ENCODE measurements at regions not wholly inside any gene's neighbourhood (a gene's known extent, or its start where the extent isn't known, plus 50 kb on each side); places are given as distances from the start of the nearest gene placed in this dataset.
"Not testable (repeated sequence)": the region's sequence is repeated elsewhere in the genome, so short reads cannot be mapped to it uniquely, and the experiment has no call there.

DNA sequence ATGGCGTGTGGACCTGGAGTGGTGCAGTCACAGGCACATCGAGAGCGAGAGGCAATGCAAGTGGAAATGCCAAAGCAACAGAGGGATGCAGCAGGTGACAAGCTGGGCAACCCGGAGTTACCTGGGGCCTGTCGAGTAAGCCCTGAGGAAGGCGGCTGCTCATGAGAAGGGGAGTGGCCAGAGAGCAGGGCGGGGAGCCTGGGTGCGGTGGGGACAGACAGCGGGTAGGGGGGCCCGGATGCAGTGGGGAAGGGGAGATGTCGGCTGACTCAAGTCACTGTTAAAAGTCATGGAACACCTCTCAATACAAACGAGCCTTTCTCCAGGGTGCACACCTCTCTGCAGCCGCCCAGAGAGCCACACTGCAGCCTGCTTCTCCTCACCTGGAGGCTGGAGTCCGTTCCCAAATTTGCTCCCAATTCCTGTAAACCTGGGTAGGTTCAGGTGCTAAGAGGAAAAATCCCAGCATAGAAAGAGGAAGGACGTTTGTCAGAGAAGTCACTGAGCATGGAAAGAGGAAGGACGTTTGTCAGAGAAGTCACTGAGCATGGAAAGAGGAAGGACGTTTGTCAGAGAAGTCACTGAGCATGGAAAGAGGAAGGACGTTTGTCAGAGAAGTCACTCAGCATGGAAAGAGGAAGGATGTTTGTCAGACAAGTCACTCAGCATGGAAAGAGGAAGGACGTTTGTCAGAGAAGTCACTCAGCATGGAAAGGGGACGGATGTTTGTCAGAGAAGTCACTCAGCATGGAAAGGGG, 71.7 kb upstream of the TWIST2 start:
- H3K4me3 ChIP-seq (ENCODE audit: low read depth, low read length) = no peak overlapping the region
- no peak for DNase-seq (ENCODE audit: low read depth)
- TF ChIP-seq, protein P1, sequence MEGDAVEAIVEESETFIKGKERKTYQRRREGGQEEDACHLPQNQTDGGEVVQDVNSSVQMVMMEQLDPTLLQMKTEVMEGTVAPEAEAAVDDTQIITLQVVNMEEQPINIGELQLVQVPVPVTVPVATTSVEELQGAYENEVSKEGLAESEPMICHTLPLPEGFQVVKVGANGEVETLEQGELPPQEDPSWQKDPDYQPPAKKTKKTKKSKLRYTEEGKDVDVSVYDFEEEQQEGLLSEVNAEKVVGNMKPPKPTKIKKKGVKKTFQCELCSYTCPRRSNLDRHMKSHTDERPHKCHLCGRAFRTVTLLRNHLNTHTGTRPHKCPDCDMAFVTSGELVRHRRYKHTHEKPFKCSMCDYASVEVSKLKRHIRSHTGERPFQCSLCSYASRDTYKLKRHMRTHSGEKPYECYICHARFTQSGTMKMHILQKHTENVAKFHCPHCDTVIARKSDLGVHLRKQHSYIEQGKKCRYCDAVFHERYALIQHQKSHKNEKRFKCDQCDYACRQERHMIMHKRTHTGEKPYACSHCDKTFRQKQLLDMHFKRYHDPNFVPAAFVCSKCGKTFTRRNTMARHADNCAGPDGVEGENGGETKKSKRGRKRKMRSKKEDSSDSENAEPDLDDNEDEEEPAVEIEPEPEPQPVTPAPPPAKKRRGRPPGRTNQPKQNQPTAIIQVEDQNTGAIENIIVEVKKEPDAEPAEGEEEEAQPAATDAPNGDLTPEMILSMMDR (conservative IDR thresholded peaks at IDR 0.05; ENCODE audit: low read depth, low read length) = no peak

DNA sequence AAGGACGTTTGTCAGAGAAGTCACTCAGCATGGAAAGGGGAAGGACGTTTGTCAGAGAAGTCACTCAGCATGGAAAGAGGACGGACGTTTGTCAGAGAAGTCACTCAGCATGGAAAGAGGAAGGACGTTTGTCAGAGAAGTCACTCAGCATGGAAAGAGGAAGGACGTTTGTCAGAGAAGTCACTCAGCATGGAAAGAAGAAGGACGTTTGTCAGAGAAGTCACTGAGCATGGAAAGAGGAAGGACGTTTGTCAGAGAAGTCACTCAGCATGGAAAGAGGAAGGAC, 71.2 kb upstream of the TWIST2 start:
- not testable (repeated sequence) for DNase-seq (ENCODE audit: low read depth); H3K4me3 ChIP-seq (ENCODE audit: low read depth, low read length)

DNA sequence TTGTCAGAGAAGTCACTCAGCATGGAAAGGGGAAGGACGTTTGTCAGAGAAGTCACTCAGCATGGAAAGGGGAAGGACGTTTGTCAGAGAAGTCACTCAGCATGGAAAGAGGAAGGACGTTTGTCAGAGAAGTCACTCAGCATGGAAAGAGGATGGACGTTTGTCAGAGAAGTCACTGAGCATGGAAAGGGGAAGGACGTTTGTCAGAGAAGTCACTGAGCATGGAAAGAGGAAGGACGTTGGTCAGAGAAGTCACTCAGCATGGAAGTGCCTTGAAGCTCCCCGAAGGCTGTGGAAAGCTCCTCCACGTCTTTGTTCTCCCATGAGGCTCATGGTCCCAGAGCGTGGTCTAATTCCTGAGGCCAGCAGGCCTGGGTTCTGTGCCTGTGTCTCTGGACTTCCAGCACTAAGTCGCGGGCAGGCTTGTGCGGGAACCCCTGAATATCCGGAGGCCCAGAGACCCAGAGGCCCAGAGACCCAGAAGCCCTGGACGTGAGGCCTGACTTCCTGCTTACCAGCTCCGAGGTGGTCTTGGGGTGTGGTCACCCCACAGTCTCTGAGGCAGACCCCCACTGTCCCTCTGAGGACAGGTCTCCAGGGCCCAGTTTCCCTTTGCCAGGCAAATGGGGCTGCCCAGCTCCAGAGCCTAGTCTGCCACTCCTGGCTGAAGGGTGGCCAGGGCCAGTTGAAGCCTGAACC, 70.4 kb upstream of the TWIST2 start:
- no peak overlapping the region for H3K4me3 ChIP-seq (ENCODE audit: low read depth, low read length)
- TF ChIP-seq, protein P1 (conservative IDR thresholded peaks at IDR 0.05; ENCODE audit: low read depth, low read length) = no peak
- DNase-seq (ENCODE audit: low read depth) = no peak

DNA sequence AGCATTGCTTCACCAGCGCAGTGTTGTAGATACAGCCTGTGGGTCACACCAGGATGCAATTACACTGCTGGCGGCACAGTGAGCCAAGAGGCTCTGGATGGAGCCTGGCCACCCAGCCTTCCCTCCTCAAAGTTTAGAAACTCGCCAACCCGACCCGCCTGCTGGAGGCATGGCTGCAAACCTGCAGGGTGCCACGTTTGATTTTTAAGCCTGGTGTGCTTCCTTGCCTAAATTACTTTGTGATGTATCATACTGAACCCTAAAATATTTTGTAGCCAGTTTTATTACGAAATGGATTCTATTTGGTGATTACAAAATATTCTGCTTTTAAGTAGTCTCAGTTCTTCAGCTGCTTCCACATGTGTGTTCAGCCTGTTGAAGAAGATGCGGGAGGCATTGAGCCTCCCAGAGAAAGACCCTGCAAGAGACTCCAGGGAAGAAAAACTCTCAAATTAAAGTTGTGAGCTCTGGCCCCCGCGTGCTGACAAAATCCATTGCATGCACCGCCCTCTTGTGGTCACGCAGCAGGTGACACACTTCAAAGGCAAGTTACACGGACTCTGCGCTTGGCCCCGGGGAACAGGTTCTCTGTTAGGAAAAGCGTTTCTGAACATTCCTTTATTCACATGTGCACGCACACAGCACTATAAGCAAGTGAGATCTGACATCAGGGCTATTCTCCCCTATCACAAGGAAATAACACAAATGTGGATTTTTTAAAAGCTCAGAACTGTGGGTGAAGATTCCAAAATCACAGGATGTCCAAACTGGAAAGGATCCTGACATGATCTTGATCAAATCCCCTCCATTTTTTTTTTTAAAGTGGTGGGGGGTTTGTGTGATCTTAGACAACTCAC, 63.0 kb upstream of the TWIST2 start:
- H3K4me3 ChIP-seq (ENCODE audit: low read depth, low read length) = no peak overlapping the region
- TF ChIP-seq, protein P1 (conservative IDR thresholded peaks at IDR 0.05; ENCODE audit: low read depth, low read length) = peak; percentile 97
- peak; percentile 83 for DNase-seq (ENCODE audit: low read depth)

DNA sequence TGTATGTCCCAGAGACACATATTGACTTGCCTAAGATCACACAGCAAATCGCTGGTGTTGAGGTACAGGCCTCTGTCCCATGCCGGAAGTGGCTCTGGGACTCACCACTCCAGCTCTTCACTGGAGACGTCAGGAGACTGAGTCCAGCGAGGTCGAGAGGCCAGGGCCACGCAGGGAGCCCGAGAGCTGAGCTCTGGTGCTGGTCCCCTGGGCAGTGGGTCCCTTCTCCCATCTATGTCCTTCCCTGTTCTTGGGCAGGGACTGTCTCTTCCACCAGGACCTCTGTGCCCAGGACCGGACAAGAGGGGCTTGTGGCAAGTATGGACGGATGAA, 62.4 kb upstream of the TWIST2 start:
- no peak for DNase-seq (ENCODE audit: low read depth)
- no peak overlapping the region for H3K4me3 ChIP-seq (ENCODE audit: low read depth, low read length)
- TF ChIP-seq, protein P1 (conservative IDR thresholded peaks at IDR 0.05; ENCODE audit: low read depth, low read length) = no peak

DNA sequence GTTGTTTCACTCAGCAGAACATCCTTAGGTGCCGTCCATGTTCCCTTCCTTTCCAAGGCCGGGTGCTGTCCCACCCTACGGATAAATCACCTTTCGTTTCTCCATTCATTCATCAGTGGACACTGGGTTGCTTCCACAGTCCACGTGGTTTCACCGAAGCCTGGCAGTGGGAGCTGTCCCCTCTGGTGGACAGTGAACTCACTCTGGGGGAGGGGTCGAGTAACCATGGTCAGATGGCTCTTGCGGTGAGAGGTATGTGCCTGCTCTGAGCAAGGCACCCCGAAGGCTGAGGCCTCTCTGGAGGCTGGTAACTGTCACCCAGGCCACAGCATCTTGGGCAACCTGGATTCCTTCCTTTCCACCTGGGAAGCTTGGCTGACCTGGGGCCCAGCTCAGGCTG, 61.5 kb upstream of the TWIST2 start:
- H3K4me3 ChIP-seq (ENCODE audit: low read depth, low read length) = no peak overlapping the region
- TF ChIP-seq, protein P1 (conservative IDR thresholded peaks at IDR 0.05; ENCODE audit: low read depth, low read length) = no peak

DNA sequence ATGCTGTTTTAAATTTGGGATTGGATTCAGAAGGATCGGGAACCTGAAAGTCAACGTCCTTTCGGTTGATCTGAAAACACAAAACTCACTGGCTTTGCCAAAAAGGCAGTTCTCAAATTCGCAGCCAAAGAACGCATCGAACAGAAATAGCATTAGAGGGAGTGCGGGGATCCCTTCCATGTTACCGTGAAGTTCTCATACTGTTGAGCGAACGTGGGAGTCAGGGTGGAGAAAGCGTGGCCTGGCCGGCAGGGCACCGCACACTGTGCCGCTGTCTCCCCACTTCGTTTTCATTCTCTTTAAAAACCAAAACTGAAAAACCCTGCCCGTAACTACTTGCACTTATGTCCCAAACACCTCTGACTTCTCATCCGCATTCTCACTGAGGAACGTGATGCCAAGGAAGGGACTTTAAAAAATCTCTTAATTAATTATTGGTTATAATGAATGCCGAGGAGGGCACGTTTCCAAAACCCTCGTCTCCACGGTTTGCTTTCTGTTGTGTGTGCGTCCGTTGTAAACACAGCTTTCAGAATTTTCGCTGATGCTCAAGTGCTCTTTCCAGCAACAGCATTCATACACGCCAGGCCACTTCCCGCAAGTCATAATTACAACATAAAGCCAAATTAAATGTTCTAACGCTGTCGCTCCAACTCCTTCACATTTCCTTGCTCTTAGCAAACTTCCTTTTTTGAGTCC, 60.9 kb upstream of the TWIST2 start:
- H3K4me3 ChIP-seq (ENCODE audit: low read depth, low read length) = no peak overlapping the region
- TF ChIP-seq, protein P1 (conservative IDR thresholded peaks at IDR 0.05; ENCODE audit: low read depth, low read length) = no peak
- DNase-seq (ENCODE audit: low read depth) = no peak

More for the DNA sequence above, 61.5 kb upstream of the TWIST2 start:
- DNase-seq (ENCODE audit: low read depth) = no peak
